SK-N-SH treated with all-trans-retinoic acid at 6 μM for 48 hours (cell line): ENCODE measurements at regions not wholly inside any gene's neighbourhood (a gene's known extent, or its start where the extent isn't known, plus 50 kb on each side); places are given as distances from the start of the nearest gene placed in this dataset.

ENCODE experiments used
- ESRRG ChIP-seq: fragments of 250-450 bp; sonication (Bioruptor Pico); IDR thresholded peaks from 2 replicates; pipeline ENCODE4 v1.6.1; 2021; ENCODE audit warnings: mild to moderate bottlenecking
- OSR1 ChIP-seq: fragments of 250-450 bp; sonication (Bioruptor Pico); IDR thresholded peaks from 2 replicates; pipeline ENCODE4 v1.8.0; 2022; ENCODE audit warnings: moderate library complexity, mild to moderate bottlenecking, inconsistent platforms
- TF ChIP-seq, protein P1 (sequence below): fragments of 250-450 bp; sonication (Bioruptor Pico); IDR thresholded peaks from 2 replicates; pipeline ENCODE4 v1.8.0; 2020; ENCODE audit warnings: mild to moderate bottlenecking, moderate library complexity, borderline replicate concordance
- TF ChIP-seq, protein P2 (sequence below): fragments of 250-450 bp; sonication (Bioruptor Pico); IDR thresholded peaks from 2 replicates; pipeline ENCODE4 v1.5.0; 2020; ENCODE audit warnings: mild to moderate bottlenecking, moderate library complexity

DNA sequence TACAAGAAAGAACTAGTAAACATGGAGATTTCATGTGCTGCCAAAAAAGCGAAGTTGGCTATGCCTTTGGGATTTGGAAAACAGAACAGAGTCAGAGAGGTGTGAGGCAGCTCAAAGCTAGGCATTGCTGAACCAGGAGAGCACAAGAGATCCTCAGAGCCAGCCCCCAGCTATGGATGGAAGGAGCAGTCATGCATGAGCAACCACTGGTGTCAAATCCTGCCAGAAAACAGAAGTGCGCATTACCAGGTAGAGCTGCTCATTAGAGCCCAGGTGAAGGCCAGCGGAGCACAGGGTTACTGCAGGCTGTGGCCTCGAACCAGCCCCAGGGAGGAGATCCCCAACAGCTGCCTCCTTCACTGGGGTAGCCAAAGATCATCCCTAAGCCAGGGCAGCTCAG is 173.2 kb upstream of the KIAA1217 start:
- TF ChIP-seq OSR1 = no peak
- TF ChIP-seq, protein P1, sequence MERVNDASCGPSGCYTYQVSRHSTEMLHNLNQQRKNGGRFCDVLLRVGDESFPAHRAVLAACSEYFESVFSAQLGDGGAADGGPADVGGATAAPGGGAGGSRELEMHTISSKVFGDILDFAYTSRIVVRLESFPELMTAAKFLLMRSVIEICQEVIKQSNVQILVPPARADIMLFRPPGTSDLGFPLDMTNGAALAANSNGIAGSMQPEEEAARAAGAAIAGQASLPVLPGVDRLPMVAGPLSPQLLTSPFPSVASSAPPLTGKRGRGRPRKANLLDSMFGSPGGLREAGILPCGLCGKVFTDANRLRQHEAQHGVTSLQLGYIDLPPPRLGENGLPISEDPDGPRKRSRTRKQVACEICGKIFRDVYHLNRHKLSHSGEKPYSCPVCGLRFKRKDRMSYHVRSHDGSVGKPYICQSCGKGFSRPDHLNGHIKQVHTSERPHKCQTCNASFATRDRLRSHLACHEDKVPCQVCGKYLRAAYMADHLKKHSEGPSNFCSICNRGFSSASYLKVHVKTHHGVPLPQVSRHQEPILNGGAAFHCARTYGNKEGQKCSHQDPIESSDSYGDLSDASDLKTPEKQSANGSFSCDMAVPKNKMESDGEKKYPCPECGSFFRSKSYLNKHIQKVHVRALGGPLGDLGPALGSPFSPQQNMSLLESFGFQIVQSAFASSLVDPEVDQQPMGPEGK (CRISPR knock-in tag) = no peak
- TF ChIP-seq ESRRG (CRISPR knock-in tag) = no peak
- TF ChIP-seq, protein P2, sequence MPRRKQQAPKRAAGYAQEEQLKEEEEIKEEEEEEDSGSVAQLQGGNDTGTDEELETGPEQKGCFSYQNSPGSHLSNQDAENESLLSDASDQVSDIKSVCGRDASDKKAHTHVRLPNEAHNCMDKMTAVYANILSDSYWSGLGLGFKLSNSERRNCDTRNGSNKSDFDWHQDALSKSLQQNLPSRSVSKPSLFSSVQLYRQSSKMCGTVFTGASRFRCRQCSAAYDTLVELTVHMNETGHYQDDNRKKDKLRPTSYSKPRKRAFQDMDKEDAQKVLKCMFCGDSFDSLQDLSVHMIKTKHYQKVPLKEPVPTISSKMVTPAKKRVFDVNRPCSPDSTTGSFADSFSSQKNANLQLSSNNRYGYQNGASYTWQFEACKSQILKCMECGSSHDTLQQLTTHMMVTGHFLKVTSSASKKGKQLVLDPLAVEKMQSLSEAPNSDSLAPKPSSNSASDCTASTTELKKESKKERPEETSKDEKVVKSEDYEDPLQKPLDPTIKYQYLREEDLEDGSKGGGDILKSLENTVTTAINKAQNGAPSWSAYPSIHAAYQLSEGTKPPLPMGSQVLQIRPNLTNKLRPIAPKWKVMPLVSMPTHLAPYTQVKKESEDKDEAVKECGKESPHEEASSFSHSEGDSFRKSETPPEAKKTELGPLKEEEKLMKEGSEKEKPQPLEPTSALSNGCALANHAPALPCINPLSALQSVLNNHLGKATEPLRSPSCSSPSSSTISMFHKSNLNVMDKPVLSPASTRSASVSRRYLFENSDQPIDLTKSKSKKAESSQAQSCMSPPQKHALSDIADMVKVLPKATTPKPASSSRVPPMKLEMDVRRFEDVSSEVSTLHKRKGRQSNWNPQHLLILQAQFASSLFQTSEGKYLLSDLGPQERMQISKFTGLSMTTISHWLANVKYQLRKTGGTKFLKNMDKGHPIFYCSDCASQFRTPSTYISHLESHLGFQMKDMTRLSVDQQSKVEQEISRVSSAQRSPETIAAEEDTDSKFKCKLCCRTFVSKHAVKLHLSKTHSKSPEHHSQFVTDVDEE (CRISPR knock-in tag) = no peak
